Common myeloid progenitor, CD34-positive (primary cell): ENCODE measurements at regions not wholly inside any gene's neighbourhood (a gene's known extent, or its start where the extent isn't known, plus 50 kb on each side); places are given as distances from the start of the nearest gene placed in this dataset.
"Not testable (repeated sequence)": the region's sequence is repeated elsewhere in the genome, so short reads cannot be mapped to it uniquely, and the experiment has no call there.

Experiments
- CTCF ChIA-PET: fragments of 350-600 bp; sonication (Branson Sonifier 250); formaldehyde crosslinking; loops from one replicate; lab custom pipeline; 2021; ENCODE audit warnings: antibody characterized with exemption; lab: Charles Lee
- POLR2A ChIA-PET: fragments of 350-600 bp; sonication (Branson Sonifier 250); formaldehyde crosslinking; loops from one replicate; lab custom pipeline; 2021; ENCODE audit warnings: antibody characterized with exemption; lab: Charles Lee
- DNase-seq, 3 donors: peaks; one replicate each; pipeline versions ENCODE4 v3.0.0 to v3.0.0-alpha.2; 2013
- H3K27ac ChIP-seq, 2 experiments: 1 replicate in 1 of 2; 2 replicates in 1 of 2; pipeline ENCODE4 v1.7.0; 2013; ENCODE audit warnings: inconsistent platforms in 2 of 2, low read length in 2 of 2, mild to moderate bottlenecking in 2 of 2, low read depth in 1 of 2, moderate library complexity in 1 of 2; ENCODE audit not compliant: severe bottlenecking in 2 of 2, insufficient read depth in 1 of 2, poor library complexity in 1 of 2
- H3K27me3 ChIP-seq, 5 experiments: replicated peaks in 2 of 5; 1 replicate in 3 of 5; 2 replicates in 2 of 5; pipeline versions ENCODE4 v1.6.1 to v1.7.0; 2013; ENCODE audit warnings: low read length in 4 of 5, mild to moderate bottlenecking in 2 of 5, moderate library complexity in 2 of 5, inconsistent platforms in 1 of 5; ENCODE audit not compliant: insufficient read depth in 5 of 5, control insufficient read depth in 4 of 5
- H3K36me3 ChIP-seq, 4 experiments: 1 replicate in 2 of 4; 2 replicates in 2 of 4; pipeline versions ENCODE4 v1.6.1 to v1.7.0; 2013; ENCODE audit warnings: low read length in 3 of 4, control low read depth in 1 of 4, mild to moderate bottlenecking in 1 of 4; ENCODE audit not compliant: control insufficient read depth in 4 of 4, insufficient read depth in 4 of 4
- H3K4me1 ChIP-seq, 4 experiments: 1 replicate in 3 of 4; 2 replicates in 1 of 4; pipeline versions ENCODE4 v1.6.1 to v1.7.1; 2013; ENCODE audit warnings: low read length in 3 of 4, mild to moderate bottlenecking in 3 of 4, control low read depth in 1 of 4, inconsistent platforms in 1 of 4, moderate library complexity in 1 of 4; ENCODE audit not compliant: control insufficient read depth in 4 of 4, insufficient read depth in 4 of 4; ENCODE audit errors: control extremely low read depth in 1 of 4
- H3K4me3 ChIP-seq, 7 experiments: 1 replicate in 4 of 7; 2 replicates in 3 of 7; pipeline versions ENCODE4 v1.5.1 to v1.7.0; 2013; ENCODE audit warnings: mild to moderate bottlenecking in 7 of 7, low read length in 6 of 7, moderate library complexity in 6 of 7, inconsistent platforms in 2 of 7, low read depth in 2 of 7, control low read depth in 1 of 7; ENCODE audit not compliant: insufficient read depth in 4 of 7, control insufficient read depth in 1 of 7; ENCODE audit errors: extremely low read depth in 1 of 7
- H3K9me3 ChIP-seq, 5 experiments: 1 replicate in 4 of 5; 2 replicates in 1 of 5; pipeline versions ENCODE4 v1.6.1 to v1.7.1; 2013; ENCODE audit warnings: low read length in 4 of 5, mild to moderate bottlenecking in 2 of 5, inconsistent platforms in 1 of 5, low read depth in 1 of 5, moderate library complexity in 1 of 5; ENCODE audit not compliant: control insufficient read depth in 4 of 5, insufficient read depth in 2 of 5; ENCODE audit errors: control extremely low read depth in 1 of 5
- WGBS: methylation state at CpG from one replicate; pipeline ENCODE4 v1.1.5; 2013; ENCODE audit not compliant: insufficient coverage; 5-methylcytosine and 5-hydroxymethylcytosine counted together

DNA sequence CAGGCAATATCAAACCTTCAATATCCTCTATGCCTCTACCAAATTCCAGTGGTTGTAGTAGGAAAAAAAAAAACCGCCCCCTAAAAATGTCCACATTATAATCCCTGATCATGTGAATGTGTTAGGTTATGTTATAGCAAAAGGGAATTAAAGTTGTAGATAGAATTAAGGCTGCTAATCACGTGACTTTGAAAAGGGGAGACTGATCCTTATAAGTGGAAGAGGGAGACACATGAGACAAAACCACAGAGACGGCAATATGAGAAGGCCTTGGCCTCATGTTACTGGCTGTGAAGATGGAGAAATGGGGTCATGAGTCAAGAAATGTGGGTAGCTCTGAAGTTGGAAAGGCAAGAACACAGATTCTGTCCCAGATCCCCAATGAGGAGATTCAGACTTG is 1711.3 kb downstream of the KHDRBS2 start:
- POLR2A ChIA-PET, H3K9me3 ChIP-seq, DNase-seq, H3K4me3 ChIP-seq, H3K36me3 ChIP-seq, H3K27ac ChIP-seq, H3K4me1 ChIP-seq, CTCF ChIA-PET, H3K27me3 ChIP-seq: not testable (repeated sequence)
- WGBS = 88% methylated on average over 2 of the region's 3 CpGs

GRCh38 chr6:60572607-60573006 is 1713.4 kb downstream of the KHDRBS2 start:
- H3K36me3 ChIP-seq, DNase-seq, H3K9me3 ChIP-seq, CTCF ChIA-PET, H3K4me3 ChIP-seq, H3K27ac ChIP-seq, H3K4me1 ChIP-seq, H3K27me3 ChIP-seq, POLR2A ChIA-PET: not testable (repeated sequence)
- WGBS = no CpG with 5 or more reads among the region's 1 CpG

DNA sequence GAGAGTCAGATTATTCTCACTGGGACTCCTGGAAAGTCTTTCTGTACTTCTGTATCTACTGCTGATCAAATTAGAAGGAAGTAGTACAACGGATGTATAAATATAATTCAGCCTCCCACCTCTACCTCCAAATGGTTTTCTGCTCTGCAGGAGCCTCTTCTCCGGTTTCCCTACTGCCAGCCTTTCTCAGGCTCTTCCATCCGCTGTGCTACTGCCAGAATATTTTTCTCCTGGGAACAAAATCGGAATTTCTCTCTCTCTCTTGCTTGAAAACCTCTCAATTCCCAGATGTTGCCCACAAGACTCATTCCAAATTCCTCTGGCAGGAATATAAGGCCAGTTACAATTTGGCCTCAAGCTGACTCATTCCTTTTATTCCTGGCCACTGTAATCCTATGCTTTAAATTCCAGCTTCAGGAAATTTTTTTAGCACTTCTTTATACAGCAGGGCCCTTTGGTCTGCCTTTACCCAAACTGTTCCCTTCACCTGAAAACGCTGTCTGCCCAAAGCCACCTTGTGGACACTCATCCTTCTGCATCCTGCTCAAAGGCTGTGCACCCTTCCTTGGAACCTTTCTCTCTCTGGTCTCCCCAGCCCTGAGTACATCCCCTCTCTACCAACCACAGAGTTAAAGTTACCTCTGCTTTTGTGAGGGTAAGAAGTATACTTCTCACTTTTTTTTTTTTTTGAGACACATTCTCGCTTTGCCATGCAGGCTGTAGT is 1714.6 kb downstream of the KHDRBS2 start:
- CTCF ChIA-PET, H3K27ac ChIP-seq, H3K27me3 ChIP-seq, H3K4me3 ChIP-seq, H3K9me3 ChIP-seq, H3K36me3 ChIP-seq, POLR2A ChIA-PET, DNase-seq, H3K4me1 ChIP-seq: not testable (repeated sequence)
- WGBS = 53% methylated on average over 3 of the region's 6 CpGs

DNA sequence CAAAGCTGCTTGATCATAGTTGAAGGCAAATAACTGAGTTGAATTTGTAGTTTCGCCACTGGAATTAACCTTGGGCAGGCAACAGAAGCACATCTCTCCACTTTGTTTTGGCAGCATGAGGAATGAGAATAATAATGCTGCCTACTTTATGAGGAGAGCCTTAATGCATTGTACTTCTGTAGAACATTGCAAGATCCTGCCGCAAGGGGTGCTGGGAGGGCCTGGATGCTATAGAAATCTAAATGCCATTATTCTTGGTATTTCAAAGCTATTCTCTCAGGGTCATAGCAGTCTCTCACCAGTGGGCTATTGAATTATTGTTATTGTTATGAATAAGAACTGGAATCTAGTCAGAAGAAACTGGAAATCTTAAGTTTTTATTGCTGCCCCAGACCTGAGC is 1715.4 kb downstream of the KHDRBS2 start:
- H3K4me3 ChIP-seq, DNase-seq, H3K27me3 ChIP-seq, POLR2A ChIA-PET, H3K9me3 ChIP-seq, H3K27ac ChIP-seq, CTCF ChIA-PET, H3K36me3 ChIP-seq, H3K4me1 ChIP-seq: not testable (repeated sequence)
- WGBS = 90% methylated on average over 2 of the region's 2 CpGs

DNA sequence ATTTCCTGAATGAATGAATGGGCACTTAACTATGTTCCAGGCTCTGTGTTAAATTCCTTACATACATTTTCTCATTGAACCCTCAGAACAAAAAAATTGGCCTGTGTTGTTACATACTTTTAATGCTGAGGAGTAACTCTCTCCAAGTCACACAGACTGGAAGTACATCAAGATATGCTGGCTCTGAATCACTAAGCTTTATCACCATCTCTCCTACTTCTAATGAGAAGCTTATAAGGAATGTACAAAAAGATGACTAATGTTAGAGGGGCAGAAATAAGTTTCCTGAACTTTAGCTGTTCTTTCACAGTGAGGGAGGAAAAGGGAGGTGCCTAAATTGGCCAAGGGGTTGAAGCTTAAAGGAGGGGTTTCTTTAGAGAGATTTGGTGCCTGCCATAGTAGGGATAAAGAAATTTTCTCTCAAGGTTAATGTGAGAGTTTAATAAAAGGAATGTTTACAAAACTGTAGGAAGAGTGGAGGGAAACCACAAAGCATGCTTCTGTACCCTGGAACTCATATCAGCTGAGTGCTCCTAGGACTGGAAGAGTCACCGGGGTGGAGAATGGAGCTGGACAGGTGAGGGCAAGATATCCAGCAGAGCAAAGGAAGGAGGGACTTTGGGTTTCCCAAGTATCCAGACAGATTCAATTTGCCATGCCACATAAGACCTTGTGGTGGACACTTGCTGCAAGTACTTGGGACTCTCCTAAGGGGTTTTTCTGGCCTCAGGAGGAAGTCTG is 1718.4 kb downstream of the KHDRBS2 start:
- WGBS = no CpG with 5 or more reads among the region's 1 CpG
- CTCF ChIA-PET, DNase-seq, H3K4me3 ChIP-seq, H3K4me1 ChIP-seq, H3K27me3 ChIP-seq, POLR2A ChIA-PET, H3K27ac ChIP-seq, H3K9me3 ChIP-seq, H3K36me3 ChIP-seq: not testable (repeated sequence)

GRCh38 chr6:60566387-60566786 is 1719.6 kb downstream of the KHDRBS2 start:
- no CpG with 5 or more reads among the region's 2 CpGs for WGBS
- H3K4me1 ChIP-seq, H3K27me3 ChIP-seq, POLR2A ChIA-PET, H3K36me3 ChIP-seq, H3K4me3 ChIP-seq, H3K9me3 ChIP-seq, H3K27ac ChIP-seq, DNase-seq, CTCF ChIA-PET: not testable (repeated sequence)

DNA sequence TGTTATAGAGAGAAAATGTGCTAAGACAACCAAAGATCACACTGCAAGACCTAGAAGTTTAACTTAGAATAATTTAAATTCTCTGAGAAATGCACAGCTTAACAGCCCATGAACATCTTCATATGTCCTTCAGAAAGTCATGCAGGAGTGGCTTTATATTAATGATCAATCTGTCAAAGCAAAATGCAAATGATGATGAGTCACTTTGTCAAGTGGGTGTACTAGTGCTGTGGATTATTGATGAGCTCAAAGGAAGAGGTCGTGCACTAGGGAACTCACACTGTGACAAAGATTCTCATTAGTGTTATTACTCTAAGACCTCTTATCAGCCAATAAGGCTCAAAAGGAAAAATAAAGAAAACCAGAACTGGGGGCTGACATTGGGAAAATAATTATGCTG is 1726.3 kb downstream of the KHDRBS2 start:
- H3K9me3 ChIP-seq, H3K4me1 ChIP-seq, H3K36me3 ChIP-seq, POLR2A ChIA-PET, H3K4me3 ChIP-seq, DNase-seq, H3K27me3 ChIP-seq, H3K27ac ChIP-seq, CTCF ChIA-PET: not testable (repeated sequence)
- WGBS = no CpG with 5 or more reads among the region's 1 CpG
